CD14-positive monocyte (primary cell): ENCODE measurements at regions not wholly inside any gene's neighbourhood (a gene's known extent, or its start where the extent isn't known, plus 50 kb on each side); places are given as distances from the start of the nearest gene placed in this dataset.

ENCODE experiments used
- DNase-seq, 3 donors: peaks; one replicate each; pipeline ENCODE4 v3.0.0-alpha.2; 2011 to 2022
- H2AFZ ChIP-seq: 2 replicates; pipeline ENCODE4 v1.6.0; 2012; ENCODE audit warnings: mild to moderate bottlenecking, low read depth, low read length, inconsistent platforms; ENCODE audit not compliant: insufficient read depth, poor library complexity, severe bottlenecking
- H3K27ac ChIP-seq, 2 donors: 1 replicate in 1 of 2; 2 replicates in 1 of 2; pipeline ENCODE4 v1.5.1; 2012 to 2013; ENCODE audit warnings: low read length in 2 of 2, control low read depth in 1 of 2, inconsistent platforms in 1 of 2, low read depth in 1 of 2, mild to moderate bottlenecking in 1 of 2
- H3K27me3 ChIP-seq, 2 donors: one replicate each; pipeline versions ENCODE4 v1.6.0 to v1.6.1; 2011 to 2013; ENCODE audit warnings: low read length in 2 of 2; ENCODE audit not compliant: control insufficient read depth in 2 of 2, insufficient read depth in 2 of 2
- H3K36me3 ChIP-seq, 2 donors: replicated peaks in 1 of 2; 1 replicate in 1 of 2; 2 replicates in 1 of 2; pipeline versions ENCODE4 v1.5.1 to v1.6.1; 2012 to 2013; ENCODE audit warnings: low read length in 2 of 2, control low read depth in 1 of 2, inconsistent platforms in 1 of 2, mild to moderate bottlenecking in 1 of 2; ENCODE audit not compliant: insufficient read depth in 2 of 2, control insufficient read depth in 1 of 2
- H3K4me1 ChIP-seq, 2 donors: 1 replicate in 1 of 2; 2 replicates in 1 of 2; pipeline versions ENCODE4 v1.5.1 to v1.6.1; 2012 to 2013; ENCODE audit warnings: low read length in 2 of 2, control low read depth in 1 of 2, inconsistent platforms in 1 of 2, mild to moderate bottlenecking in 1 of 2, moderate library complexity in 1 of 2; ENCODE audit not compliant: insufficient read depth in 2 of 2, control insufficient read depth in 1 of 2
- H3K4me2 ChIP-seq: replicated peaks from 2 replicates; pipeline ENCODE3; 2012; ENCODE audit warnings: low read length, moderate library complexity, mild to moderate bottlenecking; ENCODE audit not compliant: poor library complexity, severe bottlenecking; ENCODE audit errors: extremely low read depth
- H3K4me3 ChIP-seq, 3 experiments: fragments of 200-600 bp in 1 of 3; sonication (generic) in 1 of 3; replicated peaks in 1 of 3; 1 replicate in 2 of 3; 2 replicates in 1 of 3; pipeline ENCODE4 v1.5.1; 2011 to 2013; ENCODE audit warnings: low read length in 3 of 3, mild to moderate bottlenecking in 3 of 3, control low read depth in 2 of 3, low read depth in 2 of 3, inconsistent platforms in 1 of 3, moderate library complexity in 1 of 3
- H3K79me2 ChIP-seq: 2 replicates; pipeline ENCODE4 v1.6.0; 2012; ENCODE audit warnings: mild to moderate bottlenecking, control low read depth, inconsistent platforms, low read length, moderate library complexity; ENCODE audit not compliant: insufficient read depth
- H3K9ac ChIP-seq: 2 replicates; pipeline ENCODE4 v1.6.0; 2017; ENCODE audit warnings: low read length, mild to moderate bottlenecking; ENCODE audit not compliant: insufficient read depth, poor library complexity, severe bottlenecking
- H3K9me3 ChIP-seq, 2 donors: replicated peaks in 1 of 2; 1 replicate in 1 of 2; 2 replicates in 1 of 2; pipeline versions ENCODE4 v1.5.1 to v1.6.1; 2012 to 2013; ENCODE audit warnings: low read length in 2 of 2, control low read depth in 1 of 2; ENCODE audit not compliant: control insufficient read depth in 1 of 2, insufficient read depth in 1 of 2
- H4K20me1 ChIP-seq: 2 replicates; pipeline ENCODE4 v1.6.0; 2012; ENCODE audit warnings: mild to moderate bottlenecking, low read length, control low read depth, moderate library complexity; ENCODE audit not compliant: insufficient read depth
- H3K27ac Mint-ChIP-seq, 7 donors: one replicate each; pipeline ENCODE4 v1.8.0; 2020; ENCODE audit warnings: mild to moderate bottlenecking in 7 of 7, mixed read lengths in 7 of 7, moderate library complexity in 6 of 7, inconsistent platforms in 2 of 7
- H3K27me3 Mint-ChIP-seq, 3 donors: one replicate each; pipeline ENCODE4 v1.8.0; 2021 to 2022; ENCODE audit warnings: low read depth in 3 of 3, mild to moderate bottlenecking in 3 of 3, mixed read lengths in 3 of 3, moderate library complexity in 3 of 3, inconsistent platforms in 1 of 3
- H3K36me3 Mint-ChIP-seq, 2 donors: one replicate each; pipeline ENCODE4 v1.8.0; 2020; ENCODE audit warnings: mixed read lengths in 2 of 2, inconsistent platforms in 1 of 2, mild to moderate bottlenecking in 1 of 2
- H3K4me1 Mint-ChIP-seq: one replicate; pipeline ENCODE4 v1.8.0; 2020; ENCODE audit warnings: mild to moderate bottlenecking, mixed read lengths
- H3K4me3 Mint-ChIP-seq, 2 donors: one replicate each; pipeline ENCODE4 v1.8.0; 2020; ENCODE audit warnings: mild to moderate bottlenecking in 2 of 2, mixed read lengths in 2 of 2, moderate library complexity in 1 of 2
- H3K9me3 Mint-ChIP-seq, 7 donors: one replicate each; pipeline ENCODE4 v1.8.0; 2020 to 2022; ENCODE audit warnings: mixed read lengths in 7 of 7, mild to moderate bottlenecking in 6 of 7, moderate library complexity in 6 of 7, inconsistent platforms in 2 of 7
- WGBS: methylation state at CpG from one replicate; pipeline ENCODE4 v1.1.5; 2013; ENCODE audit warnings: missing lambda C conversion rate; ENCODE audit not compliant: insufficient coverage; 5-methylcytosine and 5-hydroxymethylcytosine counted together
- intact Hi-C, 2 donors: fragments of 100-400 bp; cut with micrococcal nuclease; formaldehyde crosslinking; loops; one replicate each; pipeline versions ENCODE4 v1.15.0 to v1.15.1; 2023
- TF ChIP-seq, protein P1 (sequence below): fragments of 200-600 bp; IDR thresholded peaks from one replicate; pipeline ENCODE4 v1.8.0; 2022; ENCODE audit warnings: antibody characterized with exemption, mild to moderate bottlenecking

DNA sequence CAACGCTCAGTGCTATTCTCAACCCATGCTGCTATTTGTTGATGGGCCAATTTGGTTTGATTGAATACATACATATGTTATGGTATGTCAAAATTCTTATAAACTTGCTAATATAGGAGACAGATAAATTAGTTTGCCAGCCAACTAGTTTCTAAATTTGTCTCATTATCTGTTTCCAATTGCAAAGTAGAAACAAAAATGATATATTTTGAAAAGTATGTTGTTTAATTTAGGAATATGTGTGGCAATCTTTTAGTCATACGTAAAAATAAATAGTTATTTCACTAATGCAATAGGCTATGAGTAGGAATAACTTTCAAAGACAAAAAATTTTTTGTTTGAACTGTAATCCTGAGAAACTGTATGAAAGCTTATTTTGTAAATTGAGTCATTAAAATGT is 210.6 kb upstream of the KCNJ16 start:
- no peak for DNase-seq
- peaks cover 7 to 33% (median 20%) of the 10 kb centered on the region in 7 donors for H3K9me3 Mint-ChIP-seq
- no peak overlapping the region for H3K27ac Mint-ChIP-seq
- no peaks in the 10 kb centered on the region for H3K36me3 Mint-ChIP-seq
- no peak overlapping the region for H3K4me3 Mint-ChIP-seq
- no peak overlapping the region for H2AFZ ChIP-seq
- WGBS: no CpG with 5 or more reads among the region's 2 CpGs
- H3K27me3 ChIP-seq: no peaks in the 10 kb centered on the region
- H3K27me3 Mint-ChIP-seq: peaks cover 0 to 2% (median 0%) of the 10 kb centered on the region in 3 donors
- TF ChIP-seq, protein P1, sequence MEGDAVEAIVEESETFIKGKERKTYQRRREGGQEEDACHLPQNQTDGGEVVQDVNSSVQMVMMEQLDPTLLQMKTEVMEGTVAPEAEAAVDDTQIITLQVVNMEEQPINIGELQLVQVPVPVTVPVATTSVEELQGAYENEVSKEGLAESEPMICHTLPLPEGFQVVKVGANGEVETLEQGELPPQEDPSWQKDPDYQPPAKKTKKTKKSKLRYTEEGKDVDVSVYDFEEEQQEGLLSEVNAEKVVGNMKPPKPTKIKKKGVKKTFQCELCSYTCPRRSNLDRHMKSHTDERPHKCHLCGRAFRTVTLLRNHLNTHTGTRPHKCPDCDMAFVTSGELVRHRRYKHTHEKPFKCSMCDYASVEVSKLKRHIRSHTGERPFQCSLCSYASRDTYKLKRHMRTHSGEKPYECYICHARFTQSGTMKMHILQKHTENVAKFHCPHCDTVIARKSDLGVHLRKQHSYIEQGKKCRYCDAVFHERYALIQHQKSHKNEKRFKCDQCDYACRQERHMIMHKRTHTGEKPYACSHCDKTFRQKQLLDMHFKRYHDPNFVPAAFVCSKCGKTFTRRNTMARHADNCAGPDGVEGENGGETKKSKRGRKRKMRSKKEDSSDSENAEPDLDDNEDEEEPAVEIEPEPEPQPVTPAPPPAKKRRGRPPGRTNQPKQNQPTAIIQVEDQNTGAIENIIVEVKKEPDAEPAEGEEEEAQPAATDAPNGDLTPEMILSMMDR: no peak
- intact Hi-C loops: no loop called here
- H3K4me3 ChIP-seq: no peak overlapping the region
- no peak overlapping the region for H3K9ac ChIP-seq
- no peaks in the 10 kb centered on the region for H3K79me2 ChIP-seq
- H3K27ac ChIP-seq: no peak overlapping the region
- no peak overlapping the region for H3K4me2 ChIP-seq
- H3K36me3 ChIP-seq: no peaks in the 10 kb centered on the region
- no peaks in the 10 kb centered on the region for H4K20me1 ChIP-seq
- H3K4me1 Mint-ChIP-seq: no peaks in the 10 kb centered on the region
- H3K4me1 ChIP-seq: no peaks in the 10 kb centered on the region
- H3K9me3 ChIP-seq: peaks cover 0 to 15% of the 10 kb centered on the region in 2 donors

DNA sequence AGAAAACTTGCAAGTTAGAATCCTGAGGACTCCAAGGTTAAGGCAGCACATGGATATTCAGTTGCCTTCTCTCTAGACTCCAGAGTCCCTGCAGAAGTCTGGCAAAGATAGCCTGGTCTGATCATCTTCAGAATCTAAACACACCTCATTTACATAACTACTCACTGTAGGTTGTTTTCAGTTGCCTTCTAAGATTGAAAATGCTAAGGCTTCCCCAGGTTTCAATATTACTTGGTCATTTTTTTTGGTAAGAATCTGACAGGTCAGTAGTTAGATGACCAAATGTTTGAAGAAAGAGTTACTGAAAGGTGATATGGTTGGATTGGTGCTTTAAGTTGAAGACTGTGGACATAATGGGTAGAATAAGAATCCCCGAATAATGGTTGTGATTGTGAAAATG is 205.4 kb upstream of the KCNJ16 start:
- Histone ChIP-seq H2AFZ (no peak overlapping the region), H3K4me1 (no peaks in the 10 kb centered on the region), H3K9ac (no peak overlapping the region), H3K79me2 (no peaks in the 10 kb centered on the region), H3K9me3 (peaks cover 0 to 15% of the 10 kb centered on the region in 2 donors), H3K27ac (no peak overlapping the region), H3K4me3 (no peak overlapping the region), H4K20me1 (no peaks in the 10 kb centered on the region), H3K4me2 (no peak overlapping the region), H3K27me3 (no peaks in the 10 kb centered on the region), H3K36me3 (no peaks in the 10 kb centered on the region)
- DNase-seq: no peak
- Mint-ChIP-seq H3K4me3 (no peak overlapping the region), H3K9me3 (peaks cover 5 to 18% (median 12%) of the 10 kb centered on the region in 7 donors), H3K36me3 (no peaks in the 10 kb centered on the region), H3K27ac (no peak overlapping the region), H3K27me3 (peaks cover 0 to 2% (median 0%) of the 10 kb centered on the region in 3 donors), H3K4me1 (no peaks in the 10 kb centered on the region)
- TF ChIP-seq, protein P1: no peak
- WGBS: 67% methylated on average over 1 of the region's 1 CpG
- intact Hi-C loops: no loop called here
